Neural cell (in vitro differentiated cells): ENCODE measurements at regions not wholly inside any gene's neighbourhood (a gene's known extent, or its start where the extent isn't known, plus 50 kb on each side); places are given as distances from the start of the nearest gene placed in this dataset.

ENCODE experiments used
- H2AFZ ChIP-seq: fragments of 200-600, 300-800 bp; sonication (generic), shearing (Covaris generic); 2 replicates; pipeline ENCODE4 v1.6.0; 2014; ENCODE audit warnings: low read depth, mild to moderate bottlenecking, antibody characterized with exemption, low read length, moderate library complexity
- H3F3A ChIP-seq: fragments of 200-600 bp; shearing (Covaris generic); 2 replicates; pipeline ENCODE4 v1.6.1; 2016; ENCODE audit warnings: mild to moderate bottlenecking, moderate library complexity, mixed read lengths, antibody characterized with exemption, low read length; ENCODE audit not compliant: insufficient read depth, poor library complexity, severe bottlenecking
- H3K27ac ChIP-seq: fragments of 200-600, 300-800 bp; sonication (generic), shearing (Covaris generic); 2 replicates; pipeline ENCODE4 v1.5.1; 2014; ENCODE audit warnings: mild to moderate bottlenecking, low read length, moderate library complexity
- H3K27me3 ChIP-seq: fragments of 300-800, 200-600 bp; sonication (generic), shearing (Covaris generic); 2 replicates; pipeline ENCODE4 v1.6.0; 2014; ENCODE audit warnings: mild to moderate bottlenecking, low read depth, low read length, moderate library complexity; ENCODE audit not compliant: insufficient read depth
- H3K36me3 ChIP-seq: fragments of 300-800, 200-600 bp; sonication (generic), shearing (Covaris generic); 2 replicates; pipeline ENCODE4 v1.5.1; 2014; ENCODE audit warnings: mild to moderate bottlenecking, antibody characterized with exemption, low read length, moderate library complexity; ENCODE audit not compliant: insufficient read depth
- H3K4me2 ChIP-seq: fragments of 300-800, 200-600 bp; sonication (generic), shearing (Covaris generic); 2 replicates; pipeline ENCODE4 v1.6.0; 2014; ENCODE audit warnings: mild to moderate bottlenecking, low read length
- H3K4me3 ChIP-seq: fragments of 300-800, 200-600 bp; sonication (generic), shearing (Covaris generic); 2 replicates; pipeline ENCODE4 v1.5.1; 2014; ENCODE audit warnings: mild to moderate bottlenecking, low read length, moderate library complexity
- H3K79me2 ChIP-seq: fragments of 200-600 bp; shearing (Covaris generic); replicated peaks from 2 replicates; pipeline ENCODE4 v1.6.0; 2014; ENCODE audit warnings: mild to moderate bottlenecking, low read length, moderate library complexity; ENCODE audit not compliant: insufficient read depth
- H3K9ac ChIP-seq: fragments of 300-800, 200-600 bp; sonication (generic), shearing (Covaris generic); 2 replicates; pipeline ENCODE4 v1.6.1; 2016; ENCODE audit warnings: mild to moderate bottlenecking, low read length, mixed read lengths
- H3K9me2 ChIP-seq: fragments of 200-600 bp; shearing (Covaris generic); 2 replicates; pipeline ENCODE4 v1.6.1; 2016; ENCODE audit warnings: mild to moderate bottlenecking, low read length, mixed read lengths; ENCODE audit not compliant: insufficient read depth
- H3K9me3 ChIP-seq: fragments of 200-600, 300-800 bp; sonication (generic), shearing (Covaris generic); 2 replicates; pipeline ENCODE4 v1.6.1; 2016; ENCODE audit warnings: mild to moderate bottlenecking, mixed run types, low read length, moderate library complexity, mixed read lengths
- H4K20me1 ChIP-seq: fragments of 200-600 bp; shearing (Covaris generic); 2 replicates; pipeline ENCODE4 v1.6.1; 2016; ENCODE audit warnings: mild to moderate bottlenecking, mixed run types; ENCODE audit not compliant: insufficient read depth
- CTCF ChIP-seq: fragments of 450-650 bp; IDR thresholded peaks from 2 replicates; pipeline ENCODE4 v1.5.1; 2014; ENCODE audit warnings: antibody characterized with exemption, mild to moderate bottlenecking, moderate library complexity; ENCODE audit not compliant: poor library complexity, severe bottlenecking
- EP300 ChIP-seq: fragments of 450-650 bp; conservative IDR thresholded peaks from 2 replicates; pipeline ENCODE4 v1.6.1; 2014; ENCODE audit warnings: antibody characterized with exemption, mild to moderate bottlenecking, moderate library complexity; ENCODE audit not compliant: poor library complexity, severe bottlenecking
- EZH2 ChIP-seq: fragments of 200-600, 300-800 bp; shearing (Covaris generic), sonication (generic); IDR thresholded peaks from 2 replicates; pipeline ENCODE4 v1.6.1; 2014; ENCODE audit warnings: antibody characterized with exemption, low read length, borderline replicate concordance, mild to moderate bottlenecking; ENCODE audit not compliant: insufficient read depth, poor library complexity, severe bottlenecking
- MXI1 ChIP-seq: fragments of 450-650 bp; conservative IDR thresholded peaks from 2 replicates; pipeline ENCODE4 v1.6.1; 2014; ENCODE audit warnings: antibody characterized with exemption, mild to moderate bottlenecking; ENCODE audit not compliant: poor library complexity, severe bottlenecking
- POLR2AphosphoS5 ChIP-seq: IDR thresholded peaks from 2 replicates; pipeline ENCODE4 v1.6.1; 2012
- RAD21 ChIP-seq: fragments of 450-650 bp; conservative IDR thresholded peaks from 2 replicates; pipeline ENCODE4 v1.6.1; 2014; ENCODE audit warnings: antibody characterized with exemption, mild to moderate bottlenecking, moderate library complexity
- REST ChIP-seq: IDR thresholded peaks from 2 replicates; pipeline ENCODE4 v1.6.1; 2012; ENCODE audit warnings: borderline replicate concordance
- SMC3 ChIP-seq: fragments of 450-650 bp; conservative IDR thresholded peaks from 2 replicates; pipeline ENCODE4 v1.6.1; 2014; ENCODE audit warnings: antibody characterized with exemption, mild to moderate bottlenecking, moderate library complexity; ENCODE audit not compliant: poor library complexity
- TAF1 ChIP-seq: IDR thresholded peaks from 2 replicates; pipeline ENCODE4 v1.6.1; 2012; ENCODE audit warnings: low read depth

GRCh38 chr9:27864644-27865438 is 291.6 kb upstream of the C9orf72 start:
- peak overlapping the region; percentile 72 for H3K27ac ChIP-seq
- TF ChIP-seq SMC3 = no peak
- peak; percentile 49 for TF ChIP-seq POLR2AphosphoS5
- no peak for TF ChIP-seq MXI1
- TF ChIP-seq CTCF = no peak
- TF ChIP-seq RAD21 = peak; percentile 17
- peak; percentile 69 for TF ChIP-seq EP300
- no peak for TF ChIP-seq TAF1
- no peak for TF ChIP-seq EZH2
- peak; percentile 77 for TF ChIP-seq REST
- H3K4me3 ChIP-seq = peak overlapping the region; percentile 37
- H3F3A ChIP-seq = peaks cover 3% of the 10 kb centered on the region
- H3K9me3 ChIP-seq = no peaks in the 10 kb centered on the region
- H2AFZ ChIP-seq = no peak overlapping the region
- H3K4me2 ChIP-seq = peak overlapping the region; percentile 13
- peak overlapping the region; percentile 38 for H3K9ac ChIP-seq
- no peaks in the 10 kb centered on the region for H3K36me3 ChIP-seq
- no peaks in the 10 kb centered on the region for H3K27me3 ChIP-seq
- H4K20me1 ChIP-seq = no peaks in the 10 kb centered on the region
- no peaks in the 10 kb centered on the region for H3K9me2 ChIP-seq
- H3K79me2 ChIP-seq = no peaks in the 10 kb centered on the region

GRCh38 chr9:27866741-27867140 is 293.5 kb upstream of the C9orf72 start:
- no peak overlapping the region for H2AFZ ChIP-seq
- no peak for TF ChIP-seq EP300
- TF ChIP-seq REST = no peak
- TF ChIP-seq CTCF = no peak
- TF ChIP-seq SMC3 = no peak
- no peak for TF ChIP-seq EZH2
- TF ChIP-seq TAF1 = no peak
- TF ChIP-seq POLR2AphosphoS5 = no peak
- TF ChIP-seq MXI1 = no peak
- TF ChIP-seq RAD21 = no peak

More at GRCh38 chr9:27866741-27867140, 293.5 kb upstream of the C9orf72 start:
- no peaks in the 10 kb centered on the region for H3K36me3 ChIP-seq
- H3K9me2 ChIP-seq = no peaks in the 10 kb centered on the region
- no peak overlapping the region for H3K4me3 ChIP-seq
- H3K9ac ChIP-seq = no peak overlapping the region
- no peaks in the 10 kb centered on the region for H3K27me3 ChIP-seq
- no peaks in the 10 kb centered on the region for H3K79me2 ChIP-seq
- H4K20me1 ChIP-seq = no peaks in the 10 kb centered on the region
- no peak overlapping the region for H3K4me2 ChIP-seq
- H3K9me3 ChIP-seq = no peaks in the 10 kb centered on the region
- peaks cover 3% of the 10 kb centered on the region for H3F3A ChIP-seq
- no peak overlapping the region for H3K27ac ChIP-seq
